Neural progenitor cell (in vitro differentiated cells): ENCODE measurements at regions not wholly inside any gene's neighbourhood (a gene's known extent, or its start where the extent isn't known, plus 50 kb on each side); places are given as distances from the start of the nearest gene placed in this dataset.

Experiments used
- DNase-seq: peaks from one replicate; pipeline ENCODE4 v3.0.0-alpha.2; 2016; ENCODE audit warnings: low spot score
- H2AFZ ChIP-seq: fragments of 200-600 bp; sonication (generic); replicated peaks from 2 replicates; pipeline ENCODE4 v1.6.1; 2016; ENCODE audit warnings: antibody characterized with exemption
- H3F3A ChIP-seq: fragments of 200-600 bp; sonication (generic); 2 replicates; pipeline ENCODE4 v1.6.1; 2016; ENCODE audit warnings: antibody characterized with exemption, low read depth
- H3K27ac ChIP-seq: fragments of 200-600 bp; sonication (generic); 2 replicates; pipeline ENCODE4 v1.5.1; 2016; ENCODE audit warnings: mild to moderate bottlenecking
- H3K27me3 ChIP-seq: fragments of 200-600 bp; sonication (generic); 2 replicates; pipeline ENCODE4 v1.6.1; 2016; ENCODE audit warnings: mild to moderate bottlenecking, moderate library complexity
- H3K36me3 ChIP-seq: fragments of 200-600 bp; sonication (generic); 2 replicates; pipeline ENCODE4 v1.5.1; 2016
- H3K4me1 ChIP-seq: fragments of 200-600 bp; sonication (generic); 2 replicates; pipeline ENCODE4 v1.6.1; 2016; ENCODE audit warnings: mixed run types
- H3K4me2 ChIP-seq: fragments of 200-600 bp; sonication (generic); 2 replicates; pipeline ENCODE4 v1.6.1; 2016
- H3K4me3 ChIP-seq: fragments of 200-600 bp; sonication (generic); 2 replicates; pipeline ENCODE4 v1.5.1; 2016
- H3K79me2 ChIP-seq: fragments of 200-600 bp; sonication (generic); 2 replicates; pipeline ENCODE4 v1.6.1; 2016; ENCODE audit warnings: low read depth
- H3K9ac ChIP-seq: fragments of 200-600 bp; sonication (generic); 2 replicates; pipeline ENCODE4 v1.6.1; 2016
- H3K9me3 ChIP-seq: fragments of 200-600 bp; sonication (generic); 2 replicates; pipeline ENCODE4 v1.5.1; 2016; ENCODE audit warnings: low read depth
- H4K20me1 ChIP-seq: fragments of 200-600 bp; sonication (generic); 2 replicates; pipeline ENCODE4 v1.6.1; 2016; ENCODE audit warnings: low read depth
- H3K27ac Mint-ChIP-seq: 3 replicates; pipeline ENCODE4 v1.8.0; 2021; ENCODE audit warnings: mixed read lengths
- H3K27me3 Mint-ChIP-seq: 2 replicates; pipeline ENCODE4 v1.8.0; 2022; ENCODE audit warnings: low read depth, mild to moderate bottlenecking, inconsistent platforms, moderate library complexity, mixed read lengths; ENCODE audit not compliant: insufficient read depth
- H3K36me3 Mint-ChIP-seq: 3 replicates; pipeline ENCODE4 v1.8.0; 2021; ENCODE audit warnings: mixed read lengths
- H3K4me1 Mint-ChIP-seq: 3 replicates; pipeline ENCODE4 v1.8.0; 2021; ENCODE audit warnings: mixed read lengths
- H3K4me3 Mint-ChIP-seq: 3 replicates; pipeline ENCODE4 v1.8.0; 2021; ENCODE audit warnings: mild to moderate bottlenecking, moderate library complexity, mixed read lengths
- H3K9me3 Mint-ChIP-seq: 3 replicates; pipeline ENCODE4 v1.8.0; 2020; ENCODE audit warnings: mixed read lengths
- EZH2 ChIP-seq: fragments of 200-600 bp; sonication (generic); IDR thresholded peaks from 2 replicates; pipeline ENCODE4 v1.6.1; 2017; ENCODE audit warnings: antibody characterized with exemption, mild to moderate bottlenecking, moderate library complexity
- EZH2phosphoT487 ChIP-seq: fragments of 200-600 bp; sonication (generic); IDR thresholded peaks from 2 replicates; pipeline ENCODE4 v1.6.1; 2017; ENCODE audit warnings: antibody characterized with exemption
- TF ChIP-seq, protein P1 (sequence below): fragments of 200-600 bp; sonication (generic); IDR thresholded peaks from 2 replicates; pipeline ENCODE4 v1.5.1; 2017; ENCODE audit warnings: antibody characterized with exemption, mild to moderate bottlenecking

DNA sequence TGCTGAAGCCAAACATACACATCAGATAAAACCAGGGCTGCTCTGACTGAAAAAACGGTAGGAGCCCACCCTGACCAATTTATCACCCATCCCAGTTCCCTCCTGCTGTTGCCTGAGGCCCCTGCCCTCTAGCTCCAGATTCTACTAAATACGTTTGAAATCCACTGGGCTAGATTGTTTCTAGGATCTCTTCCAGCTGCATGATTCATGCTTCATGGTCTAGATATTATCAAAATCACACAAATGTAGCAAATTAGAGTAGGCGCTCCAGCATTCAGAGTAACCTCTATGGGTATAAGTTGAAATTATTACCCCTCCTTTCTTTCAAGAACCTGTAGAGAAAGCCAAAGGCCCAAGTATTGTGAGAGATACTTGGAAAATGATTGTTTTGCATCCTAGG lies 151.2 kb upstream of the FAM13C start:
- H3K27ac ChIP-seq = no peak overlapping the region
- Mint-ChIP-seq H3K27ac (no peak overlapping the region), H3K4me1 (no peaks in the 10 kb centered on the region), H3K4me3 (no peak overlapping the region), H3K36me3 (no peaks in the 10 kb centered on the region), H3K9me3 (no peaks in the 10 kb centered on the region), H3K27me3 (no peaks in the 10 kb centered on the region)
- no peak overlapping the region for H2AFZ ChIP-seq
- TF ChIP-seq EZH2phosphoT487 (no peak), EZH2 (no peak)
- TF ChIP-seq, protein P1, sequence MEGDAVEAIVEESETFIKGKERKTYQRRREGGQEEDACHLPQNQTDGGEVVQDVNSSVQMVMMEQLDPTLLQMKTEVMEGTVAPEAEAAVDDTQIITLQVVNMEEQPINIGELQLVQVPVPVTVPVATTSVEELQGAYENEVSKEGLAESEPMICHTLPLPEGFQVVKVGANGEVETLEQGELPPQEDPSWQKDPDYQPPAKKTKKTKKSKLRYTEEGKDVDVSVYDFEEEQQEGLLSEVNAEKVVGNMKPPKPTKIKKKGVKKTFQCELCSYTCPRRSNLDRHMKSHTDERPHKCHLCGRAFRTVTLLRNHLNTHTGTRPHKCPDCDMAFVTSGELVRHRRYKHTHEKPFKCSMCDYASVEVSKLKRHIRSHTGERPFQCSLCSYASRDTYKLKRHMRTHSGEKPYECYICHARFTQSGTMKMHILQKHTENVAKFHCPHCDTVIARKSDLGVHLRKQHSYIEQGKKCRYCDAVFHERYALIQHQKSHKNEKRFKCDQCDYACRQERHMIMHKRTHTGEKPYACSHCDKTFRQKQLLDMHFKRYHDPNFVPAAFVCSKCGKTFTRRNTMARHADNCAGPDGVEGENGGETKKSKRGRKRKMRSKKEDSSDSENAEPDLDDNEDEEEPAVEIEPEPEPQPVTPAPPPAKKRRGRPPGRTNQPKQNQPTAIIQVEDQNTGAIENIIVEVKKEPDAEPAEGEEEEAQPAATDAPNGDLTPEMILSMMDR = no peak
- H3K4me3 ChIP-seq = no peak overlapping the region
- no peak overlapping the region for H3K4me2 ChIP-seq
- no peaks in the 10 kb centered on the region for H3K79me2 ChIP-seq
- H3K9ac ChIP-seq = no peak overlapping the region
- no peaks in the 10 kb centered on the region for H3K27me3 ChIP-seq
- H3F3A ChIP-seq = no peaks in the 10 kb centered on the region
- no peaks in the 10 kb centered on the region for H4K20me1 ChIP-seq
- H3K4me1 ChIP-seq = no peaks in the 10 kb centered on the region
- DNase-seq = no peak
- H3K9me3 ChIP-seq = no peaks in the 10 kb centered on the region
- no peaks in the 10 kb centered on the region for H3K36me3 ChIP-seq

DNA sequence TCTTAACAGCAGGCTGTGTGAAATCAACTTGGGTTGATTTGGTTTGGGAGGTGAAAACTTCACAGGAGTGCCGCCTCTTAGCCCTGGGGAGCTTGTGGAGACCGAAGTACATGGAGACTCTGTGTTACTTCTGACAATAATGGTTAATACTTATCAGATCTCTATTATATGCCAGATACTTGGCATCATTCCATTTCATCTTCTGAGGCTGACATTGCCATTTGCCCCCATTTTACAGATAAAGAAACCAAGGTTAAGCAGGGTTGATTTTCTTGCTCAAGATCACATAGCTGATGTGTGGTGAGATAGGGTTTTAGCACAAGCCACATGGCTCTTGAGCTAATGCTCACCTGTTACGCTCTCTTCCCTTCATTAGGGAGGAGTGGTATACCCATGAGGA lies 150.6 kb upstream of the FAM13C start:
- H3K27ac Mint-ChIP-seq = no peak overlapping the region
- Histone ChIP-seq H3K4me3 (no peak overlapping the region), H3K4me1 (no peaks in the 10 kb centered on the region), H4K20me1 (no peaks in the 10 kb centered on the region), H2AFZ (no peak overlapping the region), H3K36me3 (no peaks in the 10 kb centered on the region), H3F3A (no peaks in the 10 kb centered on the region), H3K9me3 (no peaks in the 10 kb centered on the region), H3K4me2 (no peak overlapping the region), H3K27me3 (no peaks in the 10 kb centered on the region), H3K79me2 (no peaks in the 10 kb centered on the region), H3K27ac (no peak overlapping the region), H3K9ac (no peak overlapping the region)
- H3K4me3 Mint-ChIP-seq = no peak overlapping the region
- H3K4me1 Mint-ChIP-seq = no peaks in the 10 kb centered on the region
- no peaks in the 10 kb centered on the region for H3K36me3 Mint-ChIP-seq
- TF ChIP-seq, protein P1 = no peak
- TF ChIP-seq EZH2 = no peak
- TF ChIP-seq EZH2phosphoT487 = no peak
- no peaks in the 10 kb centered on the region for H3K27me3 Mint-ChIP-seq
- no peaks in the 10 kb centered on the region for H3K9me3 Mint-ChIP-seq
- DNase-seq = no peak

DNA sequence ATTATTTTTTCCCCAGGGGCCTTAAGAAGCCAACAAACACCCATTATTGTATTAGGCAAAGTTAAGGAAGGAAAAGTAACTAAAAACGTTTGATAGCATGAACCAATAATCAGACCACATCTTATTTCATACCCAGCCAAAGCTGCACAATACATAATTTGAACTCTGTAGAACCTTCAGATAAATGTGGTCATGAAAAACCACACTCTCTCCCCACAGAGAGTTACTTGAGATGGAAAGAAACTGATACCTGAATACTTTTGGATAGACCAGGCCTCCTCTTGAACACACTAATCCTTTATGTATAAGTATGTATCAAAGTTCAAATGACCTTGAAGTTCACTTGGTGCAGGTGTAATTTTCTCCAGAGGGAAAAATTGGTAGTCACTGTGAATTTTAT lies 146.6 kb upstream of the FAM13C start:
- no peaks in the 10 kb centered on the region for H3K27me3 Mint-ChIP-seq
- Histone ChIP-seq H3K4me3 (no peak overlapping the region), H3F3A (no peaks in the 10 kb centered on the region), H3K9me3 (no peaks in the 10 kb centered on the region), H3K79me2 (no peaks in the 10 kb centered on the region), H4K20me1 (no peaks in the 10 kb centered on the region), H3K27me3 (no peaks in the 10 kb centered on the region), H3K36me3 (no peaks in the 10 kb centered on the region), H3K4me1 (no peaks in the 10 kb centered on the region), H3K4me2 (no peak overlapping the region), H3K9ac (no peak overlapping the region), H3K27ac (no peak overlapping the region), H2AFZ (no peak overlapping the region)
- H3K36me3 Mint-ChIP-seq = no peaks in the 10 kb centered on the region
- H3K27ac Mint-ChIP-seq = no peak overlapping the region
- TF ChIP-seq EZH2 (no peak), EZH2phosphoT487 (no peak)
- TF ChIP-seq, protein P1 = no peak
- H3K4me1 Mint-ChIP-seq = no peaks in the 10 kb centered on the region
- no peak overlapping the region for H3K4me3 Mint-ChIP-seq
- H3K9me3 Mint-ChIP-seq = no peaks in the 10 kb centered on the region
- no peak for DNase-seq

DNA sequence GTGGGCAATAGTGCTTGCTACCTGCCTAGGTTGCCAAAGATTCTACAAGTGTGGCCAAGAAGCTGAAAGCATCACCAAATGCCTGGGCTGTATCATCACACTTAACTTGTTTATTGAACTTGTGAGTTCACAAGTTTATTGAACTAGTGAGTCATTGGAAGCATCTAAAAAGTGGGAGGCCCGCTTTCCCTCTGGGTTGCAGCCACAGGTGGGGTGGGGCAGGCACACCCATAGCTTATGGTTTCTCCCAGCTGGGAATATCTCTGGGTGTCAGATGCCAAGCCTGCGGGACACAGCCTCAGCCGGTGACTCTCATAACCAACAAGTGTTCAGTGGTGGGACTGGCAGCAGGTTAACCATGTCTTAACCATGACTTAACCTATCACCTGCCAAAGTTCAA lies 145.9 kb upstream of the FAM13C start:
- H3K27ac ChIP-seq = no peak overlapping the region
- H3K9ac ChIP-seq = no peak overlapping the region
- H3K36me3 ChIP-seq = no peaks in the 10 kb centered on the region
- no peaks in the 10 kb centered on the region for H3K27me3 ChIP-seq
- no peaks in the 10 kb centered on the region for H4K20me1 ChIP-seq
- H3K4me2 ChIP-seq = no peak overlapping the region
- Mint-ChIP-seq H3K27ac (no peak overlapping the region), H3K36me3 (no peaks in the 10 kb centered on the region), H3K9me3 (no peaks in the 10 kb centered on the region), H3K27me3 (no peaks in the 10 kb centered on the region), H3K4me1 (no peaks in the 10 kb centered on the region), H3K4me3 (no peak overlapping the region)
- TF ChIP-seq, protein P1 = no peak
- TF ChIP-seq EZH2 (no peak), EZH2phosphoT487 (no peak)
- no peak for DNase-seq
- no peaks in the 10 kb centered on the region for H3F3A ChIP-seq
- H2AFZ ChIP-seq = no peak overlapping the region
- no peaks in the 10 kb centered on the region for H3K9me3 ChIP-seq
- H3K4me3 ChIP-seq = no peak overlapping the region
- no peaks in the 10 kb centered on the region for H3K79me2 ChIP-seq
- no peaks in the 10 kb centered on the region for H3K4me1 ChIP-seq
